Activated T-cell treated with anti-CD3 and anti-CD28 coated beads for 48 hours (primary cell): ENCODE measurements at regions not wholly inside any gene's neighbourhood (a gene's known extent, or its start where the extent isn't known, plus 50 kb on each side); places are given as distances from the start of the nearest gene placed in this dataset.

ENCODE experiments used
- DNase-seq: peaks from one replicate; pipeline ENCODE4 v3.0.0-alpha.2; 2020; ENCODE audit warnings: low read depth

GRCh38 chr11:95514416-95515110 lies 275.0 kb downstream of the FAM76B start:
- no peak for DNase-seq

- DNase-seq = no peak
Observed at GRCh38 chr11:95512682-95513081, 276.9 kb downstream of the FAM76B start.

DNA sequence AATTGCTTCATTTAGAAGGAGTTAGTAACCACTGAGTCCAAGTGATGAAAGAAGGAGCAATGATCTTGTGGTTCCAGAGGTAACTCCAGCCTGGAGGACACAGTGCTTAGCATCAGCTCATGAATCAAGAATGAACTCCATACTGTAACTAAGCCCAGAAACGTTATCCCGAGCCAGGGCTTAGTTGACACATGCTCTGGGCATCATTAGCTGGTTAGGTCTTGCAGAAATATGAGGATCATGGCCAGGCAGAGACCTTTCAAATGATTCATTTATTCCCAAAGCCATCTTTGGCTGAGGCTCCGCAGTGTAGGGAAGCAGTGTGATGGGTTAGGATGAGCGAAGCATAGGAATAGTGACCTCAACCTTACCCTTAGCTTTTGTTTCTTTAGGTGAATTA lies 277.4 kb downstream of the FAM76B start:
- DNase-seq = no peak

DNA sequence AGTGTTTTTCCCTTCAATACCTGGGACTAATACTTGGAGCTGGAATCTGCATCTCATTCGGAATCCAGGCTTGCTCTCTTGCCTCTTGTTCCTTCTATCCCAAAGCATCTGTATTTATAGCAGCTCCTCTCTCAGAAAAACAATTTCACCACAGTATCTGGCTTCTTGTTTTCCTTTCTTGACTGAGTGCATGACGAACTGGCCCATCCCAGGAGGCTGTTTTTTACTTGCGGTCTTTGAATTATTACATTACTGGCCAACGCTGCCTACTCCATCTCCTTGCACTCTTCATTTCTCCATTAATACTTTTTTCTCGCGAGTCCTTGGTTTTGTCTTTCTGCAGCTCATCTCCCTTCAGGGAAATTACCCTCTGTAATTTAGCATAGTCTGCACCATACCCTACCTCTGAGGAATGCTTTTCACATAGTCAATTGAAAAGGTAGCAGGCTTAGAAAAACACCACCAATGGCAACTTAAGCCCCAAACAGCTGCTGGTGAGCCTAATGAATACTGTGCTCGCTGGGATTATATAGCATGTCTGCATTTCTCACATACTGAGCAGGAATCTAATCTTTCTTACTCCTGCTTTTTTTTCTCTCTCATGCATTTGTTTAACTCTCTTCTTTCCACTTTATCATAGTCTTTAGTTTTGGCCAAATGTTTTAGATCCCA lies 277.4 kb upstream of the SESN3 start:
- DNase-seq = no peak

GRCh38 chr11:95507794-95508193 lies 276.8 kb upstream of the SESN3 start:
- DNase-seq = no peak

DNA sequence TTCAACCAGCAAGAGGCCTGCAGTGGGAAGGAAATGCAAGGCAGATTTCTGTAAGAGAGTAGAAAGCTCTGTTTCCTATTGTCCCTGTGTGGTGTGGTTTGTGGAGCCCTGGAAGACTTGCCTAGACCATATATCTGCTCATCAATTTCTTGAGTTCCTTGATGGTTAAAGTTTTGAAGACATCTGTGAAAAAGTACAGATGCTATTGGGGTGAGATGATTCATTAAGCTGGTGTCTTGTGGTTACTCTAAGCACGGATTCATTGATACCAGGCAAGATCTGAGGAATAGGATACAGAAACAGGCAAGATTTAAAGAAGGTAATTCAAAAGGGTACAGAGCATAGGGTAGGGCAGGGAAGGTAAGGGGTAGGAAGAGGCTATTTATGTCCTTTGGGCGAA lies 275.8 kb upstream of the SESN3 start:
- no peak for DNase-seq

DNA sequence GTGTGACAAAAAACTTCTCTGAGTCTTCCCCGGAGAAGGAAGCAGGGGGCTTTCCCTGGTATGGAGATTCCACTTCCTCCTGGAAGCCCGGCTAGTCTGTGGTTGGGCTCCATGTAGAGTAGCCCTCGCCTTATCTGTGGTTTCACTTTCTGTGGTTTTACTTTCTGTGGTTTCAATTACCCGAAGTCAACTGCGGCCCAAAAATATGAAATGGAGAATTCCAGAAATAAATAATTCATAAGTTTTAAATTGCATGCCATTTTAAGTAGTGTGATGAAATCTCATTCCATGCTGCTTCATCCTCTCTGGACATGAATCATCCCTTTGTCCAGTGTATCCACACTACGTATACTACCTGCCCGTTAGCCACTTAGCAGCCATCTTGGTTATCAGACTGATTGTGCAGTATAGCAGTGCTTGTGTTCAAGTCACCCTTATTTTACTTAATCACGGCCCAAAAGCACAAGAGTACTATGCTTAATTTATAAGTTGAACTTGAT lies 275.0 kb upstream of the SESN3 start:
- DNase-seq = no peak

- no peak for DNase-seq
Observed at GRCh38 chr11:95503047-95503446, 272.0 kb upstream of the SESN3 start.

DNA sequence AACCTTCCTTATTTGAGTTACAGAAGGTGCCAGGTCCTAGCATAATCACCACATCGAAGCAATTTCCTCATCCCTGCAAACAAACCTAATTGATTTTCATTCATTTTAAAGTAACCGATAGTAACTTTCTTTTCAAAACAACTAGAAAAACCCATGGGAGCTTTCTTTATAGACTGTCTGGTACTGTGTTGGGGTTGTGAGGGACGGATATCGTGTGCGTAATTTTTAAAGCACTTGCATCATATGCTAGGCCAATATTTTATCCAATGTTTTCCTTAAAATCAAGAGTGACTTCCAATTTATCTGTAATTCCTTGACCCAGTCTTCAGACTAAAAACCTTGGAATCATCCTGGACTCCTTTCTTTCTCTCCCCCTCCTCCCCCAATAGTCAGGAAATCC lies 271.5 kb upstream of the SESN3 start:
- no peak for DNase-seq

- DNase-seq = no peak
Observed at GRCh38 chr11:95501761-95502266, 270.8 kb upstream of the SESN3 start.

DNA sequence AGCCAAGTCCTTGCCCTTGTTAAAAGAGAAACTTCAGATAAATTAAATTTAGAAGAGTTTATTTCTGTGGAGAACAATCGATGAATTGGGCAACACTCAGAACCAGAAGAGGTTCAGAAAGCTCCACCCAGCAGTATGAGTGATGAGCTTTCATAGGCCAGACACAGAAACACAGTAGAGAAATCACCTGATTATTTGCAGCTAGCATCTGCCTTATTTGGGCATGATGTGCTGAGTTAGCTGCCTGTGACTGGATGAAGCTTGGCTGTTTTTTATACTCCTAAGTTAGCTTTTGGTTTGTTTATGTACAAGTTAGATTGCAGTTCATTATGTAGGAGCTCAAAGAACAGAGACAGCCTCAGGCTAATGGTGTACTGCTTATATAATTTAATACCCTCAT lies 269.5 kb upstream of the SESN3 start:
- DNase-seq = no peak

GRCh38 chr11:95499516-95500135 lies 268.6 kb upstream of the SESN3 start:
- DNase-seq = no peak

- DNase-seq = no peak
Observed at GRCh38 chr11:95498722-95499425, 267.9 kb upstream of the SESN3 start.

GRCh38 chr11:95496901-95497300 lies 265.9 kb upstream of the SESN3 start:
- DNase-seq = no peak

GRCh38 chr11:95495706-95496105 lies 264.7 kb upstream of the SESN3 start:
- DNase-seq = no peak

- no peak for DNase-seq
Observed at GRCh38 chr11:95494856-95495255, 263.9 kb upstream of the SESN3 start.

DNA sequence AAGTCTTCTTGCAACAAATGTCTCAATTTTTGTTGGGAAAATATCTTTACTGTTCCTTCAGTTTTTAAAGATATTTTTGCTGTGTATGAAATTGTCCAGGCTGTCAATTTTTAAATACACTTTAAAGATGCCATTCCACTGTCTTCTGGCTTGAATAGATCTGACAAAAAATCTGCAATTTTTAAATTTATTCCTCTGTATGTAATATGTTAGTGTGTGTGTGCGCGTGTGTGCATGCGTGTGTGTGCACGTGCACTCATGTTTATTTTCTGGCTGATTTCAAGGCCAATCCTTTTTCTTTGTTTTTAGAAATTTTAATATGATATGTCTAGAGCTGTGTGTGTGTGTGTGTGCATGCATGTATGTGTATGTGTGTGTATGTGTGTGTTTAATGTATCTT lies 263.2 kb upstream of the SESN3 start:
- DNase-seq = no peak

DNA sequence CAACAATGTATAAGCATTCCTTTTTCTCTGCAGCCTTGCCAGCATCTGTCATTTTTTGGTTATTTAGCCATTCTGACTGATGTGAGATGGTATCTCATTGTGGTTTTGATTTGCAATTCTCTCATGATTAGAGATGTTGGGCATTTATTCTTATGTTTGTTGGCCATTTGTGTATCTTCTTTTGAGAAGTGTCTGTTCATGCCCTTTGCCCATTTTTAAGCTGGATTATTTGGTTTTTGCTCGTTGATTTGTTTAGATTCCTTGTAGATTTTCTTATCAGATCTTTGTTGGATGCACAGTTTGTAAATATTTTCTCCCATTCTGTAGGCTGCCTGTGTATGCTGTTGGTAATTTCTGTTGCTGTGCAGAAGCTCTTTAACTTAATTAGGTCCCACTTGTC lies 259.6 kb upstream of the SESN3 start:
- no peak for DNase-seq

DNA sequence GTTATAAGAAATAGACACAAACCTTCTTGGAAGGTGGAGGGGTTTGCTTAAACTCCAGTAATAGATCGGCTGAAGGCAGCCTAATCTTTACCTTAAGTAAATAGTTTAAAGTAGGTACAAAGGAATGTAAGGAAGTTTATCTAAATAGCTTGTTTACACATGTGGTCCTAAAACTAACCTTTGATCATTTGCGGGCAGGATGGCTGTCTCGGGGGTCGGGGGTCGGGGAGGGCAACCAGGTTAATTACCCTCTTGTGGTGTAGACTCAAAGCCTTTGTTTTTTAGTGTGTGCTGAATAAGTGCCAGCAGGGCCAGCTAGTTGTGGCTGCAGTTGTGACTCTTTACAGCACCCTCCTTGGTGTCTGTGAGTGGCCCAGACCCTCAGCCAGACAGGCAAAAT lies 256.9 kb upstream of the SESN3 start:
- no peak for DNase-seq

DNA sequence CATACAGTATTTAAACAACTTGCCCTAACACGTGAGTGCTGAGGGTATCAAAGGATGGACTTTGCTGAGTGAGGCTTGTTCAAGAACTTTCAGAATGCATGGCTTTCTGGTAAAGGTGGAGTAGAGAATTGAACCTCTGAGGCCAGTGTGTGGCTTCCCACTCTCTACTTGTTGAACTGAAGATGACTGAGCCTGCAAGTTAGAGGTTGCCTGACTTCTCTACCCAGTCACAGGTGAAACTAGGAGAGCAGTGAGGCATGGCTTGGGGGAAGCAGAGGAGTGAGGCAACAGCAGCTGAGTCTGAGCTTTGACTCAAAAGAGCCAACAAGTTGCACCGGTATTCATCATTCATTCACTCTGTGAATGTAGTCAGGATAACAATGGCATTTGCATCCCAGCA lies 256.4 kb upstream of the SESN3 start:
- DNase-seq = peak; percentile 10

- no peak for DNase-seq
Observed at GRCh38 chr11:95486979-95487378, 256.0 kb upstream of the SESN3 start.

DNA sequence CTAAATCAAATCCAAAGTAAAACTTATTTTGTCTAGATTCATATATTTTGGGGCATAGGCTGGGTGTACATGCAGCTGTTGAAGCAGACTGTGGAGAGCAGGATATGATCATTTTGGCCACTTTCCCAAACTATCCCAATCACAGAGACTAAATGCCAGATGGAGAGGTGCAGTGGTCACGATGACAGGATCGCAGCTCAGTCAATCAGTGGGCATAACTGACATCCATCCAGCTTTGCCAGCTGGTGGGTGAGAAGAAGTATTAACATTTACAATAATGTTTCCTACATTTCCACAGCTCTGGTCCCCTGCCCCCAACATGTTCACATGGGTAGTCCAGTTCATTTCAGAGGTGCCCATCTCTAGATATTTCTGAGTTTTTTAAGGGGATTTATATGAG lies 255.5 kb upstream of the SESN3 start:
- DNase-seq = no peak
